SK-N-SH (cell line): ENCODE measurements at regions not wholly inside any gene's neighbourhood (a gene's known extent, or its start where the extent isn't known, plus 50 kb on each side); places are given as distances from the start of the nearest gene placed in this dataset.

ENCODE experiments used
- CTCF ChIA-PET: fragments of 300-600, 350-600 bp; formaldehyde crosslinking; extraction: SDS; loops from one replicate; lab custom pipeline; 2021; lab: Yijun Ruan, JAX
- POLR2A ChIA-PET: fragments of 350-600 bp; sonication (Branson Sonifier 250); formaldehyde crosslinking; extraction: SDS; loops from one replicate; lab custom pipeline; 2020; ENCODE audit warnings: antibody characterized with exemption, inconsistent platforms; lab: Yijun Ruan, JAX
- DNase-seq: peaks from one replicate; pipeline ENCODE4 v3.0.0; 2012
- H2AFZ ChIP-seq: fragments of 200-600 bp; sonication (generic); 2 replicates; pipeline ENCODE4 v1.8.1; 2016; ENCODE audit warnings: antibody characterized with exemption, mild to moderate bottlenecking, low read depth
- H3F3A ChIP-seq: fragments of 200-600 bp; sonication (generic); replicated peaks from 2 replicates; pipeline ENCODE3; 2016; ENCODE audit warnings: antibody characterized with exemption, mild to moderate bottlenecking; ENCODE audit not compliant: insufficient read depth
- H3K27ac ChIP-seq, 2 experiments: fragments of 200-500 bp in 1 of 2; fragments of 200-600 bp in 1 of 2; sonication (Bioruptor generic) in 1 of 2; sonication (generic), shearing (Covaris generic) in 1 of 2; 2 replicates each; pipeline versions ENCODE4 v1.5.1 to v1.6.1; 2014 to 2016; ENCODE audit warnings: low read depth in 2 of 2, inconsistent platforms in 1 of 2, low read length in 1 of 2, mild to moderate bottlenecking in 1 of 2, mixed read lengths in 1 of 2
- H3K27me3 ChIP-seq: fragments of 200-600 bp; sonication (generic), shearing (Covaris generic); 2 replicates; pipeline ENCODE4 v1.6.1; 2016; ENCODE audit warnings: mixed run types; ENCODE audit not compliant: insufficient read depth
- H3K36me3 ChIP-seq, 2 experiments: fragments of 200-500 bp in 1 of 2; fragments of 200-600 bp in 1 of 2; sonication (Bioruptor generic) in 1 of 2; sonication (generic) in 1 of 2; replicated peaks in 1 of 2; 2 replicates each; pipeline versions ENCODE3 to v1.5.1; 2014 to 2016; ENCODE audit warnings: low read length in 1 of 2, mild to moderate bottlenecking in 1 of 2; ENCODE audit not compliant: insufficient read depth in 2 of 2, control insufficient read depth in 1 of 2
- H3K4me1 ChIP-seq, 2 experiments: fragments of 200-500 bp in 1 of 2; fragments of 200-600 bp in 1 of 2; sonication (Bioruptor generic) in 1 of 2; sonication (generic), shearing (Covaris generic) in 1 of 2; 2 replicates each; pipeline versions ENCODE4 v1.5.1 to v1.6.1; 2014 to 2016; ENCODE audit warnings: low read depth in 1 of 2, low read length in 1 of 2, mixed run types in 1 of 2; ENCODE audit not compliant: insufficient read depth in 2 of 2, control insufficient read depth in 1 of 2
- H3K4me2 ChIP-seq: fragments of 200-600 bp; sonication (generic), shearing (Covaris generic); 2 replicates; pipeline ENCODE4 v1.6.1; 2017; ENCODE audit warnings: mixed run types
- H3K4me3 ChIP-seq, 2 experiments: fragments of 200-500 bp in 1 of 2; fragments of 200-600 bp in 1 of 2; sonication (Bioruptor generic) in 1 of 2; sonication (generic), shearing (Covaris generic) in 1 of 2; 2 replicates each; pipeline versions ENCODE4 v1.5.1 to v1.8.1; 2014 to 2016; ENCODE audit warnings: low read depth in 2 of 2, inconsistent platforms in 1 of 2, low read length in 1 of 2, mild to moderate bottlenecking in 1 of 2, mixed read lengths in 1 of 2, moderate library complexity in 1 of 2
- H3K79me2 ChIP-seq: fragments of 200-600 bp; sonication (generic); 2 replicates; pipeline ENCODE4 v1.8.1; 2017; ENCODE audit warnings: mild to moderate bottlenecking; ENCODE audit not compliant: insufficient read depth
- H3K9ac ChIP-seq: fragments of 200-600 bp; sonication (generic); 2 replicates; pipeline ENCODE4 v1.6.1; 2017; ENCODE audit warnings: mixed run types
- H3K9me2 ChIP-seq: fragments of 200-600 bp; sonication (generic); 2 replicates; pipeline ENCODE4 v1.6.1; 2017; ENCODE audit warnings: mixed run types
- H3K9me3 ChIP-seq: fragments of 200-600 bp; sonication (generic); 2 replicates; pipeline ENCODE4 v1.6.1; 2017; ENCODE audit warnings: mixed run types, mild to moderate bottlenecking, moderate library complexity
- H4K20me1 ChIP-seq: fragments of 200-600 bp; sonication (generic); 2 replicates; pipeline ENCODE4 v1.6.1; 2017; ENCODE audit warnings: mild to moderate bottlenecking, mixed run types; ENCODE audit not compliant: insufficient read depth
- ELF1 ChIP-seq: IDR thresholded peaks from 2 replicates; pipeline ENCODE4 v1.4.0; 2012
- FOSL2 ChIP-seq: IDR thresholded peaks from 2 replicates; pipeline ENCODE4 v1.4.0; 2012; ENCODE audit warnings: low read depth, mild to moderate bottlenecking, moderate library complexity, borderline replicate concordance
- FOXJ3 ChIP-seq: sonication (generic); formaldehyde crosslinking; IDR thresholded peaks from 2 replicates; pipeline ENCODE4 v1.5.1; 2020; ENCODE audit warnings: mild to moderate bottlenecking, missing genetic modification reagents
- FOXM1 ChIP-seq: IDR thresholded peaks from 2 replicates; pipeline ENCODE4 v1.4.0; 2012; ENCODE audit warnings: low read depth, mild to moderate bottlenecking
- IRF3 ChIP-seq: fragments of 150-350 bp; IDR thresholded peaks from 2 replicates; pipeline ENCODE4 v1.6.1; 2016; ENCODE audit warnings: mild to moderate bottlenecking, low read depth, low read length
- MEF2A ChIP-seq: IDR thresholded peaks from 2 replicates; pipeline ENCODE4 v1.4.0; 2012; ENCODE audit warnings: low read depth, borderline replicate concordance
- MXI1 ChIP-seq: IDR thresholded peaks from 2 replicates; pipeline ENCODE4 v1.6.1; 2012; ENCODE audit warnings: mild to moderate bottlenecking, low read depth, low read length, improper control_type of control experiment
- RXRA ChIP-seq: IDR thresholded peaks from 2 replicates; pipeline ENCODE4 v1.4.0; 2012; ENCODE audit warnings: low read depth, mild to moderate bottlenecking, borderline replicate concordance
- SIN3A ChIP-seq: IDR thresholded peaks from 2 replicates; pipeline ENCODE4 v1.6.1; 2012; ENCODE audit warnings: low read depth, mild to moderate bottlenecking, low read length, moderate library complexity, borderline replicate concordance
- YY1 ChIP-seq: IDR thresholded peaks from 2 replicates; pipeline ENCODE4 v1.4.0; 2012; ENCODE audit warnings: low read depth, mild to moderate bottlenecking
- WGBS: methylation state at CpG from one replicate; pipeline ENCODE4 v1.1.6; 2017; ENCODE audit warnings: low lambda C conversion rate; 5-methylcytosine and 5-hydroxymethylcytosine counted together
- TF ChIP-seq, protein P1 (sequence below): IDR thresholded peaks from 2 replicates; pipeline ENCODE4; 2012
- TF ChIP-seq, protein P2 (sequence below): IDR thresholded peaks from 2 replicates; pipeline ENCODE4 v1.4.0; 2012; ENCODE audit warnings: low read depth, borderline replicate concordance
- TF ChIP-seq, protein P3 (sequence below): IDR thresholded peaks from 2 replicates; pipeline ENCODE4 v1.4.0; 2012; ENCODE audit warnings: low read depth
- TF ChIP-seq, protein P4 (sequence below): IDR thresholded peaks from 2 replicates; pipeline ENCODE4 v1.4.0; 2012; ENCODE audit warnings: low read depth, borderline replicate concordance

DNA sequence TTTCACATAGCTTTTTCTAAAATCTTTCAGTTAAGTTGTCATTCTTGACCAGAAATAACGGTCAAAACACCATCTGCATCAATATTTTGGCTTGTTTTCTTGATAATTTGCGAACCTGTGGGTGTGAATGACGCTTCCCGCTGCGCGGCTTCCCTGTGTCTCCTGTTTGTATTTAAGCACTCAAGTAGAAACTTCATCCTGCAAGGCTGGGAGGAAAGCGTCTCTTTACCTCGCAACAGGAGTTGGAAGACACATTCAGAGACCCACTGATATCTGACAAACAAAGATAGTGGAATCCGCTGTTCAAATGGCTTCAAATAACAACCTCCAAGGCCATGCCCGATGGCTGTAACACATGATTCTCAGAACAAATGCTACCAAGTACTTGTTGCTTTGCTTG is 704.9 kb downstream of the DCDC2C start (continued):
- TF ChIP-seq, protein P1, sequence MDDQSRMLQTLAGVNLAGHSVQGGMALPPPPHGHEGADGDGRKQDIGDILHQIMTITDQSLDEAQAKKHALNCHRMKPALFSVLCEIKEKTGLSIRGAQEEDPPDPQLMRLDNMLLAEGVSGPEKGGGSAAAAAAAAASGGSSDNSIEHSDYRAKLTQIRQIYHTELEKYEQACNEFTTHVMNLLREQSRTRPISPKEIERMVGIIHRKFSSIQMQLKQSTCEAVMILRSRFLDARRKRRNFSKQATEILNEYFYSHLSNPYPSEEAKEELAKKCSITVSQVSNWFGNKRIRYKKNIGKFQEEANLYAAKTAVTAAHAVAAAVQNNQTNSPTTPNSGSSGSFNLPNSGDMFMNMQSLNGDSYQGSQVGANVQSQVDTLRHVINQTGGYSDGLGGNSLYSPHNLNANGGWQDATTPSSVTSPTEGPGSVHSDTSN = no peak
- no peak for TF ChIP-seq ELF1
- no peak for TF ChIP-seq MXI1
- no peak for TF ChIP-seq FOXJ3 (CRISPR knock-in tag)
- no peak for TF ChIP-seq FOXM1
- no peak for TF ChIP-seq RXRA
- TF ChIP-seq FOSL2 = no peak
- TF ChIP-seq, protein P2, sequence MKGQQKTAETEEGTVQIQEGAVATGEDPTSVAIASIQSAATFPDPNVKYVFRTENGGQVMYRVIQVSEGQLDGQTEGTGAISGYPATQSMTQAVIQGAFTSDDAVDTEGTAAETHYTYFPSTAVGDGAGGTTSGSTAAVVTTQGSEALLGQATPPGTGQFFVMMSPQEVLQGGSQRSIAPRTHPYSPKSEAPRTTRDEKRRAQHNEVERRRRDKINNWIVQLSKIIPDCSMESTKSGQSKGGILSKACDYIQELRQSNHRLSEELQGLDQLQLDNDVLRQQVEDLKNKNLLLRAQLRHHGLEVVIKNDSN = no peak
- TF ChIP-seq, all 33 proteins: peak for 0

DNA sequence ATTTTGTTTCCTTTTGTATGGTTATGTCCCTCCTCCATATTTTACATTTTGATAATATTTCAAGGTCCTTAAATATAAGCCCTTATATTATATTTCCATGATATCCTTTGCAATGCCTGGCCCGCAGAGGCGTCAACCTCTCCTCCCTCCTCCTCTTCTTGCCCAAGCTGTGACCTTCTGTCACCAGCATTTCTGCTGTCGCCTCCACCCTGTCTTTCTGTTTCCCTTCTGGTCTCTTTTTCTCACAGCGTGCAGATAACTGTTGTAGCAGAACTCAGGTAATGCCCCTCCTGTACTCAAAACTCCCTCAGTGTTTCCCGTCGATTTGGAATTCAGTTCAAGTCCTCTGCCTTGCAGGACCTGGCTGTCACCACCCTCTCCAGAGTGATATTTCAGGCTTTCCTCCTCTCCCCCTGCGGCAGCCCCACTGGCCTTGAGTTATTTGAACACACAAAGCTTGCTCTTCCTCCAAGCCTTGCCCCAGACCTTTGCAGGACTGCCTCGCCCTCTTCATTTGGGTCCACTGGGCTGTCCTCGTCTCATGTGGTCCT is 709.3 kb downstream of the DCDC2C start:
- TF ChIP-seq, protein P3, sequence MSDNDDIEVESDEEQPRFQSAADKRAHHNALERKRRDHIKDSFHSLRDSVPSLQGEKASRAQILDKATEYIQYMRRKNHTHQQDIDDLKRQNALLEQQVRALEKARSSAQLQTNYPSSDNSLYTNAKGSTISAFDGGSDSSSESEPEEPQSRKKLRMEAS = no peak
- TF ChIP-seq, protein P4, sequence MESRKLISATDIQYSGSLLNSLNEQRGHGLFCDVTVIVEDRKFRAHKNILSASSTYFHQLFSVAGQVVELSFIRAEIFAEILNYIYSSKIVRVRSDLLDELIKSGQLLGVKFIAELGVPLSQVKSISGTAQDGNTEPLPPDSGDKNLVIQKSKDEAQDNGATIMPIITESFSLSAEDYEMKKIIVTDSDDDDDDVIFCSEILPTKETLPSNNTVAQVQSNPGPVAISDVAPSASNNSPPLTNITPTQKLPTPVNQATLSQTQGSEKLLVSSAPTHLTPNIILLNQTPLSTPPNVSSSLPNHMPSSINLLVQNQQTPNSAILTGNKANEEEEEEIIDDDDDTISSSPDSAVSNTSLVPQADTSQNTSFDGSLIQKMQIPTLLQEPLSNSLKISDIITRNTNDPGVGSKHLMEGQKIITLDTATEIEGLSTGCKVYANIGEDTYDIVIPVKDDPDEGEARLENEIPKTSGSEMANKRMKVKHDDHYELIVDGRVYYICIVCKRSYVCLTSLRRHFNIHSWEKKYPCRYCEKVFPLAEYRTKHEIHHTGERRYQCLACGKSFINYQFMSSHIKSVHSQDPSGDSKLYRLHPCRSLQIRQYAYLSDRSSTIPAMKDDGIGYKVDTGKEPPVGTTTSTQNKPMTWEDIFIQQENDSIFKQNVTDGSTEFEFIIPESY = no peak
- TF ChIP-seq, protein P2 = no peak
- no peak for TF ChIP-seq IRF3
- no peak for TF ChIP-seq MEF2A
- TF ChIP-seq SIN3A = no peak
- no peak for TF ChIP-seq FOXJ3 (CRISPR knock-in tag)
- no peak for TF ChIP-seq YY1
- H3K9me3 ChIP-seq = peaks cover 4% of the 10 kb centered on the region; the same call in 1 of the 2 replicates
- H3K9me2 ChIP-seq = no peaks in the 10 kb centered on the region
- no peaks in the 10 kb centered on the region for H3K79me2 ChIP-seq
- POLR2A ChIA-PET = no interaction called here
- no peaks in the 10 kb centered on the region for H3K4me1 ChIP-seq
- H3K4me3 ChIP-seq = no peak overlapping the region
- H3K36me3 ChIP-seq = no peaks in the 10 kb centered on the region
- no peak overlapping the region for H3K27ac ChIP-seq
- H2AFZ ChIP-seq = no peak overlapping the region
- 40% methylated on average over 9 of the region's 9 CpGs for WGBS
- H3K9ac ChIP-seq = no peak overlapping the region
- no peaks in the 10 kb centered on the region for H3F3A ChIP-seq
- no peaks in the 10 kb centered on the region for H3K27me3 ChIP-seq
- H4K20me1 ChIP-seq = no peaks in the 10 kb centered on the region
- H3K4me2 ChIP-seq = no peak overlapping the region
- CTCF ChIA-PET = interaction anchor here (1.2 kb wide), 1 partner anchor 10 kb away, joined by 4 read pairs; no protein-coding TSS in a partner anchor
- no peak for DNase-seq
